ENCODE measurements at regions not wholly inside any gene's neighbourhood (a gene's known extent, or its start where the extent isn't known, plus 50 kb on each side); places are given as distances from the start of the nearest gene placed in this dataset.

- no peaks in the 10 kb centered on the region for H3K9me3 ChIP-seq
- H3K27ac ChIP-seq: no peak overlapping the region
- H3K4me1 ChIP-seq (ENCODE audit: control insufficient read depth in 1 of 2, insufficient read depth in 1 of 2, low read depth in 1 of 2, low read length in 1 of 2): no peaks in the 10 kb centered on the region
- no peak overlapping the region for H3K4me3 ChIP-seq (ENCODE audit: low read depth in 1 of 2, low read length in 1 of 2)
- TF ChIP-seq, protein P1, sequence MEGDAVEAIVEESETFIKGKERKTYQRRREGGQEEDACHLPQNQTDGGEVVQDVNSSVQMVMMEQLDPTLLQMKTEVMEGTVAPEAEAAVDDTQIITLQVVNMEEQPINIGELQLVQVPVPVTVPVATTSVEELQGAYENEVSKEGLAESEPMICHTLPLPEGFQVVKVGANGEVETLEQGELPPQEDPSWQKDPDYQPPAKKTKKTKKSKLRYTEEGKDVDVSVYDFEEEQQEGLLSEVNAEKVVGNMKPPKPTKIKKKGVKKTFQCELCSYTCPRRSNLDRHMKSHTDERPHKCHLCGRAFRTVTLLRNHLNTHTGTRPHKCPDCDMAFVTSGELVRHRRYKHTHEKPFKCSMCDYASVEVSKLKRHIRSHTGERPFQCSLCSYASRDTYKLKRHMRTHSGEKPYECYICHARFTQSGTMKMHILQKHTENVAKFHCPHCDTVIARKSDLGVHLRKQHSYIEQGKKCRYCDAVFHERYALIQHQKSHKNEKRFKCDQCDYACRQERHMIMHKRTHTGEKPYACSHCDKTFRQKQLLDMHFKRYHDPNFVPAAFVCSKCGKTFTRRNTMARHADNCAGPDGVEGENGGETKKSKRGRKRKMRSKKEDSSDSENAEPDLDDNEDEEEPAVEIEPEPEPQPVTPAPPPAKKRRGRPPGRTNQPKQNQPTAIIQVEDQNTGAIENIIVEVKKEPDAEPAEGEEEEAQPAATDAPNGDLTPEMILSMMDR (IDR thresholded peaks at IDR 0.05): no peak
- H3K27me3 ChIP-seq: peaks cover 11% of the 10 kb centered on the region
- no peaks in the 10 kb centered on the region for H3K36me3 ChIP-seq
Measured at GRCh38 chr20:51165131-51165530, 142.2 kb upstream of the KCNG1 start.

- H3K36me3 ChIP-seq: no peaks in the 10 kb centered on the region
- H3K27ac ChIP-seq: no peak overlapping the region
- TF ChIP-seq, protein P1 (IDR thresholded peaks at IDR 0.05): no peak
Measured at GRCh38 chr20:51164731-51165130, 141.8 kb upstream of the KCNG1 start.

GRCh38 chr20:51163996-51164600 is 141.2 kb upstream of the KCNG1 start:
- H3K9me3 ChIP-seq: no peaks in the 10 kb centered on the region
- H3K4me1 ChIP-seq (ENCODE audit: control insufficient read depth in 1 of 2, insufficient read depth in 1 of 2, low read depth in 1 of 2, low read length in 1 of 2): no peaks in the 10 kb centered on the region
- H3K4me3 ChIP-seq (ENCODE audit: low read depth in 1 of 2, low read length in 1 of 2): no peak overlapping the region
- H3K27me3 ChIP-seq: peaks cover 11% of the 10 kb centered on the region
- H3K27ac ChIP-seq: no peak overlapping the region
- TF ChIP-seq, protein P1 (IDR thresholded peaks at IDR 0.05): no peak
- no peaks in the 10 kb centered on the region for H3K36me3 ChIP-seq

More at GRCh38 chr20:51164731-51165130, 141.8 kb upstream of the KCNG1 start:
- Histone ChIP-seq H3K4me1 (ENCODE audit: control insufficient read depth in 1 of 2, insufficient read depth in 1 of 2, low read depth in 1 of 2, low read length in 1 of 2) (no peaks in the 10 kb centered on the region), H3K27me3 (peaks cover 11% of the 10 kb centered on the region), H3K4me3 (ENCODE audit: low read depth in 1 of 2, low read length in 1 of 2) (no peak overlapping the region), H3K9me3 (no peaks in the 10 kb centered on the region)

GRCh38 chr20:51162015-51162414 is 139.1 kb upstream of the KCNG1 start:
- TF ChIP-seq, protein P1 (IDR thresholded peaks at IDR 0.05): no peak
- Histone ChIP-seq H3K27ac (no peak overlapping the region), H3K4me3 (ENCODE audit: low read depth in 1 of 2, low read length in 1 of 2) (no peak overlapping the region), H3K27me3 (peaks cover 24% of the 10 kb centered on the region), H3K36me3 (no peaks in the 10 kb centered on the region), H3K4me1 (ENCODE audit: control insufficient read depth in 1 of 2, insufficient read depth in 1 of 2, low read depth in 1 of 2, low read length in 1 of 2) (no peaks in the 10 kb centered on the region), H3K9me3 (no peaks in the 10 kb centered on the region)

DNA sequence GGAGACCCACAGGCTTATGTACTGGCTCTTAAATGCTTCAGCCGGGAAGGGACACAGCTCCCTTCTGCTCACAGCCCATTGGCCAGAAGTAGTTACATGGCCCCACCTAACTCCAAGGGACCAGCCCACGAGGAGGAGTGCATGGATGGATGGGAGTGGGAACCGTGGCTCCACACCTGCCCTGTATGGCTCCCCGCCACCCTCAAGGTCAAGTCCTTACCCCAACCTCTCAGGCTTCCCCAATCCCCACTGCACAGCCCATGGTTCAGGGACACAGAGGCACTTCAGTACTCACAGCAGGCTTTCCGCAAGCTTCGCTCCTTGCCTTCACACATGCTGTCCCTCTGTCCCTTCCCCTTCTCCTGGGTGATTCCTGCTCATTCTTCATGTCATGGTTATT is 137.9 kb upstream of the KCNG1 start:
- Histone ChIP-seq H3K27ac (no peak overlapping the region), H3K9me3 (no peaks in the 10 kb centered on the region), H3K27me3 (peaks cover 36% of the 10 kb centered on the region), H3K4me3 (ENCODE audit: low read depth in 1 of 2, low read length in 1 of 2) (no peak overlapping the region), H3K4me1 (ENCODE audit: control insufficient read depth in 1 of 2, insufficient read depth in 1 of 2, low read depth in 1 of 2, low read length in 1 of 2) (no peaks in the 10 kb centered on the region), H3K36me3 (no peaks in the 10 kb centered on the region)
- TF ChIP-seq, protein P1 (IDR thresholded peaks at IDR 0.05): no peak

Measured in neutrophil (primary cell).